PFSK-1 (cell line): ENCODE measurements at regions not wholly inside any gene's neighbourhood (a gene's known extent, or its start where the extent isn't known, plus 50 kb on each side); places are given as distances from the start of the nearest gene placed in this dataset.

Source experiments
- FOXP2 ChIP-seq: optimal IDR thresholded peaks from 2 replicates; pipeline ENCODE3; 2011; ENCODE audit warnings: borderline replicate concordance, control low read depth, inconsistent platforms; ENCODE audit not compliant: insufficient read depth; ENCODE audit errors: extremely low read length, extremely low read depth
- POLR2AphosphoS5 ChIP-seq: IDR thresholded peaks from 2 replicates; pipeline ENCODE4 v1.6.1; 2012; ENCODE audit warnings: low read depth, mild to moderate bottlenecking, control low read depth, low read length, moderate library complexity
- REST ChIP-seq, 2 experiments: IDR thresholded peaks; 2 replicates each; pipeline versions ENCODE4 v1.6.1 to v1.8.0; 2011 to 2012; ENCODE audit warnings: low read depth in 2 of 2, low read length in 2 of 2, control low read depth in 1 of 2, inconsistent platforms in 1 of 2, mild to moderate bottlenecking in 1 of 2, moderate library complexity in 1 of 2; ENCODE audit not compliant: insufficient read depth in 1 of 2
- SIN3A ChIP-seq: IDR thresholded peaks from 2 replicates; pipeline ENCODE4 v1.6.1; 2012; ENCODE audit warnings: mild to moderate bottlenecking, low read length, moderate library complexity, borderline replicate concordance; ENCODE audit not compliant: insufficient read depth
- TAF1 ChIP-seq: IDR thresholded peaks from 2 replicates; pipeline ENCODE4 v1.6.1; 2012; ENCODE audit warnings: low read length, control low read depth, borderline replicate concordance; ENCODE audit not compliant: insufficient read depth

DNA sequence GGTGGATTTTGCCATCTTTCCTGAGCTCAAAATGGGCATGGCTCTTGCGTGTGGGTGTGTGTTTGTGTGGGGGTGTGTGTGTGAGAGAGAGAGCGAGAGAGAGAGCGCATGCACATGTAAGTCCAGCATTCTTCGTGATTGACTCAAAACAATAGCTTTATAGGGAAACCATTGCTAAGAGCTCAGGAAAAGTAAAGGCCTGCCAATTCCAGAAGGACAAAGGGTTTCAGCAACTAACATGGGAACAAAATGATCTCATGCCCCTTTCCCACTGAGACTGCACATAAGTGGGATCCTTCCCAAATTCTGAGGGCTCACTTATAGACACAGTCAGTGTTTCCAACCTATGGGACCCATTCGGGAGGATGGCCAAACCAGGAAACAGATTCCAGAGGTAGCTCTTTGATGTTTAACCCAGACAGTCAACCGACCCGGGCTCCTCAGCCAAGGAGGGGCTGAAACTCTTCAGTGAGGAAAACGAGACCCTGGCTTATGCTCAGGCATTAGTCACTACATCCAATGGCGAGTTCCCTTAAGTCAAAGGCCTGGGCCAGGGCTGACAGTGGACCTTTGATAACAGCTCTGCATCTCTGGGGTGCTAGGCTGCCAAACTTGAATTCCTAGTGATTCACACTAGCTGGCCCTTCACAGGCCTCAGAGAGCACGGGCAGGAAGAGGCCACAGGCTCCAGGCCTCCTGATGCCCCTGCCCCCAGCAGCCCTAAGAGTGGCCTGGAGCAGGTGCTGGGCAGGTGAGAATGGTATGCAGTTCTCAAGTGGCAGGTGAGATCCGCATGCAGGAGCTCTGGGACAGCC lies 305.0 kb upstream of the C2CD4B start:
- no peak for TF ChIP-seq FOXP2
- TF ChIP-seq TAF1, result no peak
- no peak for TF ChIP-seq SIN3A
- TF ChIP-seq REST (IDR thresholded peaks at IDR 0.05; ENCODE audit: insufficient read depth in 1 of 2, low read depth in 2 of 2, low read length in 2 of 2), result no peak
- TF ChIP-seq POLR2AphosphoS5, result no peak

DNA sequence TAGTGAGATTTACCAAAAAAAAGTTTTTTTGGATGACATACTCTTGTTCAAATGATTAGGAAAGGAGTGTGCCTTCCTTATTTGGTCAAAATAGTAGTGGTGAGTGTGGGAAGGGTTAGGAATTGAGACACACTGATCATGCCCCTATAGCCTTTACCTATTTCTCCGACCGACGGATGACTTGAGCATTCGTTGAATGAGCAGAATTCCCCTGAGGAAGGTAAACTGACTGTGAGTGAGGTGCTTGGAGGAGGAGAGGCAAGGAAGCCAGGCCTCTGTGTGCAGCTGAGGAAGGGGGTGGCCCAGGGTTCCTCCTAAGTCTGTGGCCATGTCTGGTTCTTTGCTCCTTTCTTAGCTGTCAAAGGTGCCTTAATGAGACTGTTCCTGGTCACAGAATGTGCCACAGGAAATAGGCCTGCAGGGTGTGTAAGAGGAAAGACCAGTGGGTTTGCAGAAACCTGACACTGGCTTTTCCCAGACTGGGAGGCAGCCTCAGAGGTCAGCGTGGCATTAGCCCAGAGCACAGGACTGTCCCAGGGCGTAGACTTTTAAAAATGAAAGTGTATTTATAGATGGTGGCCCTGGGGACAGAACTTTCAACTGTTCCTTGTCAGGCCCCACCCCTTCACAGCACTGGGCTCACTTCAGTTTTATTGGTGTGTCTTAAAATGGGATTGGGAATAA lies 307.7 kb upstream of the C2CD4B start:
- TF ChIP-seq FOXP2, result no peak

GRCh38 chr15:62474021-62474770 lies 309.1 kb upstream of the C2CD4B start:
- TF ChIP-seq SIN3A, result no peak
- no peak for TF ChIP-seq FOXP2
- TF ChIP-seq TAF1, result no peak
- no peak for TF ChIP-seq REST (IDR thresholded peaks at IDR 0.05; ENCODE audit: insufficient read depth in 1 of 2, low read depth in 2 of 2, low read length in 2 of 2)
- TF ChIP-seq POLR2AphosphoS5, result no peak

- TF ChIP-seq REST (IDR thresholded peaks at IDR 0.05; ENCODE audit: insufficient read depth in 1 of 2, low read depth in 2 of 2, low read length in 2 of 2) (no peak), TAF1 (no peak), SIN3A (no peak), POLR2AphosphoS5 (no peak), FOXP2 (no peak)
Observed at GRCh38 chr15:62474771-62475124, 309.7 kb upstream of the C2CD4B start.

GRCh38 chr15:62475591-62475990 lies 310.5 kb upstream of the C2CD4B start:
- no peak for TF ChIP-seq SIN3A

DNA sequence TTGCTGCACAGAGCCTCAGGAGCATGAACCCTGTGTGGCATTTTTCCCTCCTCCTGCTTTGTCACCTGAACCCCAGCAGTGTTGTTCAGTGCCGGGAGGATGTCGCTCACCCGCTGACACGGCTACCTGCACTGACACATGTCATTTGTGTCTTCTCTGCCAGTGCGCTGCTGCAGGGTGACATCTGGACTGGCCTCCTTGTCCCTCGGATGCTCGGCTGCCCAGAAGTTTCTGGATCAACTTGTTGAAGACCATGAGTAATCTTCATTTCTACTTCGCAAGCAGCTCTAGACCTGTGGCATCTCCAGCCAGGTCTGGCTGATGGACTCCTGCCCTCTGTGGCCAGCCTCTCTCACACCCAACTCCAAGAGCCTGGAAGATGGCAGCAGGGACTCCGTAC lies 311.1 kb upstream of the C2CD4B start:
- TF ChIP-seq FOXP2, result no peak
- no peak for TF ChIP-seq TAF1
- no peak for TF ChIP-seq REST (IDR thresholded peaks at IDR 0.05; ENCODE audit: insufficient read depth in 1 of 2, low read depth in 2 of 2, low read length in 2 of 2)
- no peak for TF ChIP-seq SIN3A
- TF ChIP-seq POLR2AphosphoS5, result no peak
